Activated T-cell treated with anti-CD3 and anti-CD28 coated beads, Interleukin-2, amount 50 U/mL, for 24 hours (primary cell): ENCODE measurements at regions not wholly inside any gene's neighbourhood (a gene's known extent, or its start where the extent isn't known, plus 50 kb on each side); places are given as distances from the start of the nearest gene placed in this dataset.
"Not testable (repeated sequence)": the region's sequence is repeated elsewhere in the genome, so short reads cannot be mapped to it uniquely, and the experiment has no call there.

ENCODE experiments used
- DNase-seq: peaks from one replicate; pipeline ENCODE4 v3.0.0-alpha.2; 2020
- H3K27ac Mint-ChIP-seq: 2 replicates; pipeline ENCODE4 v1.8.0; 2020; ENCODE audit warnings: mild to moderate bottlenecking, mixed read lengths
- H3K27me3 Mint-ChIP-seq: 2 replicates; pipeline ENCODE4 v1.8.0; 2020; ENCODE audit warnings: mixed read lengths
- H3K36me3 Mint-ChIP-seq: 2 replicates; pipeline ENCODE4 v1.8.0; 2020; ENCODE audit warnings: low read depth, mixed read lengths
- H3K4me1 Mint-ChIP-seq: 2 replicates; pipeline ENCODE4 v1.8.0; 2020; ENCODE audit warnings: low read depth, mixed read lengths
- H3K4me3 Mint-ChIP-seq: 2 replicates; pipeline ENCODE4 v1.8.0; 2020; ENCODE audit warnings: mild to moderate bottlenecking, moderate library complexity, mixed read lengths
- H3K9me3 Mint-ChIP-seq: 2 replicates; pipeline ENCODE4 v1.8.0; 2020; ENCODE audit warnings: mixed read lengths

- peaks cover 26% of the 10 kb centered on the region for H3K9me3 Mint-ChIP-seq
- H3K36me3 Mint-ChIP-seq: no peaks in the 10 kb centered on the region
- H3K4me1 Mint-ChIP-seq: no peaks in the 10 kb centered on the region
- H3K27ac Mint-ChIP-seq: no peak overlapping the region
- no peak overlapping the region for H3K4me3 Mint-ChIP-seq
- DNase-seq: no peak
- no peaks in the 10 kb centered on the region for H3K27me3 Mint-ChIP-seq
These were observed 1416.8 kb downstream of the OLFM4 start for GRCh38 chr13:54445453-54445852.

GRCh38 chr13:54445865-54446264 lies 1417.3 kb downstream of the OLFM4 start:
- Mint-ChIP-seq H3K4me1 (no peaks in the 10 kb centered on the region), H3K9me3 (peaks cover 29% of the 10 kb centered on the region)

GRCh38 chr13:54449922-54450321 lies 1421.3 kb downstream of the OLFM4 start:
- no peak for DNase-seq
- no peaks in the 10 kb centered on the region for H3K36me3 Mint-ChIP-seq
- H3K4me1 Mint-ChIP-seq: no peaks in the 10 kb centered on the region
- no peak overlapping the region for H3K4me3 Mint-ChIP-seq
- H3K9me3 Mint-ChIP-seq: peaks cover 27% of the 10 kb centered on the region
- H3K27me3 Mint-ChIP-seq: no peaks in the 10 kb centered on the region
- H3K27ac Mint-ChIP-seq: no peak overlapping the region

More at GRCh38 chr13:54445865-54446264, 1417.3 kb downstream of the OLFM4 start:
- no peak overlapping the region for H3K4me3 Mint-ChIP-seq
- DNase-seq: no peak
- no peak overlapping the region for H3K27ac Mint-ChIP-seq
- H3K27me3 Mint-ChIP-seq: no peaks in the 10 kb centered on the region
- H3K36me3 Mint-ChIP-seq: no peaks in the 10 kb centered on the region

GRCh38 chr13:54484166-54484565 lies 1455.6 kb downstream of the OLFM4 start:
- Mint-ChIP-seq H3K27ac (no peak overlapping the region), H3K9me3 (peaks cover 6% of the 10 kb centered on the region), H3K4me3 (no peak overlapping the region)

GRCh38 chr13:54486421-54487166 lies 1458.0 kb downstream of the OLFM4 start:
- Mint-ChIP-seq H3K9me3 (peaks cover 25% of the 10 kb centered on the region), H3K27ac (no peak overlapping the region), H3K27me3 (no peaks in the 10 kb centered on the region), H3K4me3 (no peak overlapping the region), H3K4me1 (no peaks in the 10 kb centered on the region), H3K36me3 (no peaks in the 10 kb centered on the region)
- no peak for DNase-seq

More at GRCh38 chr13:54484166-54484565, 1455.6 kb downstream of the OLFM4 start:
- no peak for DNase-seq
- Mint-ChIP-seq H3K27me3 (no peaks in the 10 kb centered on the region), H3K4me1 (no peaks in the 10 kb centered on the region), H3K36me3 (no peaks in the 10 kb centered on the region)

- no peak overlapping the region for H3K27ac Mint-ChIP-seq
- H3K9me3 Mint-ChIP-seq: peaks cover 36% of the 10 kb centered on the region
- DNase-seq: no peak
- H3K36me3 Mint-ChIP-seq: no peaks in the 10 kb centered on the region
- H3K4me3 Mint-ChIP-seq: no peak overlapping the region
- no peaks in the 10 kb centered on the region for H3K4me1 Mint-ChIP-seq
- H3K27me3 Mint-ChIP-seq: no peaks in the 10 kb centered on the region
These were observed 1460.7 kb downstream of the OLFM4 start for GRCh38 chr13:54489359-54489758.

GRCh38 chr13:54492995-54493394 lies 1464.4 kb downstream of the OLFM4 start:
- H3K9me3 Mint-ChIP-seq: peaks cover 51% of the 10 kb centered on the region
- H3K4me1 Mint-ChIP-seq: no peaks in the 10 kb centered on the region

GRCh38 chr13:54511366-54511765 lies 1482.8 kb downstream of the OLFM4 start:
- H3K4me1 Mint-ChIP-seq: no peaks in the 10 kb centered on the region
- no peaks in the 10 kb centered on the region for H3K36me3 Mint-ChIP-seq
- H3K4me3 Mint-ChIP-seq: no peak overlapping the region
- DNase-seq: no peak
- no peak overlapping the region for H3K27ac Mint-ChIP-seq
- peaks cover 15% of the 10 kb centered on the region for H3K9me3 Mint-ChIP-seq
- no peaks in the 10 kb centered on the region for H3K27me3 Mint-ChIP-seq

More at GRCh38 chr13:54492995-54493394, 1464.4 kb downstream of the OLFM4 start:
- no peak for DNase-seq
- H3K4me3 Mint-ChIP-seq: no peak overlapping the region
- no peaks in the 10 kb centered on the region for H3K27me3 Mint-ChIP-seq
- H3K27ac Mint-ChIP-seq: no peak overlapping the region
- H3K36me3 Mint-ChIP-seq: no peaks in the 10 kb centered on the region

- no peak for DNase-seq
- peaks cover 15% of the 10 kb centered on the region for H3K9me3 Mint-ChIP-seq
- no peaks in the 10 kb centered on the region for H3K36me3 Mint-ChIP-seq
- H3K4me3 Mint-ChIP-seq: no peak overlapping the region
- H3K4me1 Mint-ChIP-seq: no peaks in the 10 kb centered on the region
- no peaks in the 10 kb centered on the region for H3K27me3 Mint-ChIP-seq
- no peak overlapping the region for H3K27ac Mint-ChIP-seq
These were observed 1484.6 kb downstream of the OLFM4 start for GRCh38 chr13:54513254-54513653.

GRCh38 chr13:54536112-54536511 lies 1507.5 kb downstream of the OLFM4 start:
- DNase-seq: no peak
- H3K4me1 Mint-ChIP-seq: no peaks in the 10 kb centered on the region
- no peak overlapping the region for H3K4me3 Mint-ChIP-seq
- H3K9me3 Mint-ChIP-seq: peaks cover 14% of the 10 kb centered on the region
- no peak overlapping the region for H3K27ac Mint-ChIP-seq
- H3K27me3 Mint-ChIP-seq: no peaks in the 10 kb centered on the region
- no peaks in the 10 kb centered on the region for H3K36me3 Mint-ChIP-seq

GRCh38 chr13:54563286-54563685 lies 1534.7 kb downstream of the OLFM4 start:
- Mint-ChIP-seq H3K9me3 (peaks cover 11% of the 10 kb centered on the region), H3K4me1 (no peaks in the 10 kb centered on the region), H3K27me3 (no peaks in the 10 kb centered on the region), H3K27ac (no peak overlapping the region), H3K36me3 (no peaks in the 10 kb centered on the region), H3K4me3 (no peak overlapping the region)
- DNase-seq: no peak

- peaks cover 20% of the 10 kb centered on the region for H3K9me3 Mint-ChIP-seq
- not testable (repeated sequence) for H3K4me3 Mint-ChIP-seq, H3K27ac Mint-ChIP-seq, H3K36me3 Mint-ChIP-seq, H3K27me3 Mint-ChIP-seq, DNase-seq, H3K4me1 Mint-ChIP-seq
These were observed 1543.4 kb downstream of the OLFM4 start for GRCh38 chr13:54572037-54572436.

GRCh38 chr13:54573186-54573585 lies 1544.6 kb downstream of the OLFM4 start:
- Mint-ChIP-seq H3K36me3 (no peaks in the 10 kb centered on the region), H3K27me3 (no peaks in the 10 kb centered on the region), H3K4me3 (no peak overlapping the region), H3K4me1 (no peaks in the 10 kb centered on the region), H3K27ac (no peak overlapping the region), H3K9me3 (peaks cover 23% of the 10 kb centered on the region)
- DNase-seq: no peak

GRCh38 chr13:54574791-54575190 lies 1546.2 kb downstream of the OLFM4 start:
- DNase-seq: no peak
- Mint-ChIP-seq H3K27ac (no peak overlapping the region), H3K9me3 (peaks cover 17% of the 10 kb centered on the region), H3K36me3 (no peaks in the 10 kb centered on the region), H3K27me3 (no peaks in the 10 kb centered on the region), H3K4me1 (no peaks in the 10 kb centered on the region), H3K4me3 (no peak overlapping the region)

- no peaks in the 10 kb centered on the region for H3K4me1 Mint-ChIP-seq
- no peaks in the 10 kb centered on the region for H3K27me3 Mint-ChIP-seq
- no peak overlapping the region for H3K27ac Mint-ChIP-seq
- peaks cover 13% of the 10 kb centered on the region for H3K9me3 Mint-ChIP-seq
- H3K36me3 Mint-ChIP-seq: no peaks in the 10 kb centered on the region
- H3K4me3 Mint-ChIP-seq: no peak overlapping the region
- no peak for DNase-seq
These were observed 1562.9 kb downstream of the OLFM4 start for GRCh38 chr13:54591540-54591939.
